Panc1 (cell line): ENCODE measurements at regions not wholly inside any gene's neighbourhood (a gene's known extent, or its start where the extent isn't known, plus 50 kb on each side); places are given as distances from the start of the nearest gene placed in this dataset.

Experiments used
- ATAC-seq: fragments of 200-7000 bp; cut with Tn5 transposase; 2 replicates; pipeline ENCODE4 v1.9.1; 2020; ENCODE audit warnings: mild to moderate bottlenecking, moderate library complexity
- BruUV-seq: library from RNA; stranded (reverse); fragments of 400-500 nt; replicated peaks from 2 replicates; lab custom pipeline; 2021; lab: Mats Ljungman, UMichigan
- CTCF ChIA-PET: fragments of 300-600 bp; sonication (Branson Sonifier 250); formaldehyde crosslinking; loops from one replicate; lab custom pipeline; 2022; ENCODE audit warnings: antibody characterized with exemption; lab: Charles Lee
- POLR2A ChIA-PET: fragments of 300-600 bp; sonication (Branson Sonifier 250); formaldehyde crosslinking; loops from one replicate; lab custom pipeline; 2022; ENCODE audit warnings: antibody characterized with exemption; lab: Charles Lee
- DNase-seq: peaks from one replicate; pipeline ENCODE4 v3.0.0-alpha.2; 2010; ENCODE audit warnings: low read depth, low spot score
- H3K27ac ChIP-seq: 2 replicates; pipeline ENCODE4 v1.5.1; 2011; ENCODE audit warnings: mild to moderate bottlenecking, low read length, inconsistent platforms
- H3K27me3 ChIP-seq: fragments of 200-500 bp; sonication (Bioruptor generic); 2 replicates; pipeline ENCODE4 v1.6.0; 2014; ENCODE audit warnings: low read length, inconsistent platforms; ENCODE audit not compliant: control insufficient read depth, insufficient read depth
- H3K36me3 ChIP-seq: fragments of 200-500 bp; sonication (Bioruptor generic); 2 replicates; pipeline ENCODE4 v1.5.1; 2014; ENCODE audit warnings: inconsistent platforms, mild to moderate bottlenecking, low read length, moderate library complexity; ENCODE audit not compliant: control insufficient read depth, insufficient read depth
- H3K4me1 ChIP-seq: 2 replicates; pipeline ENCODE4 v1.5.1; 2011; ENCODE audit warnings: inconsistent platforms, mild to moderate bottlenecking, low read length, moderate library complexity; ENCODE audit not compliant: control insufficient read depth, insufficient read depth
- H3K4me3 ChIP-seq, 2 experiments: 2 replicates each; pipeline ENCODE4 v1.5.1; 2011 to 2012; ENCODE audit warnings: low read depth in 2 of 2, low read length in 2 of 2, mild to moderate bottlenecking in 2 of 2, inconsistent platforms in 1 of 2, moderate library complexity in 1 of 2
- H3K9me3 ChIP-seq: fragments of 200-500 bp; sonication (Bioruptor generic); 2 replicates; pipeline ENCODE4 v1.5.1; 2014; ENCODE audit warnings: low read depth, mild to moderate bottlenecking, inconsistent platforms, low read length, moderate library complexity; ENCODE audit not compliant: control insufficient read depth, insufficient read depth
- POLR2AphosphoS5 ChIP-seq: IDR thresholded peaks from 2 replicates; pipeline ENCODE4 v1.6.1; 2012; ENCODE audit warnings: mild to moderate bottlenecking, low read depth, low read length, moderate library complexity
- REST ChIP-seq, 2 experiments: IDR thresholded peaks; 2 replicates each; pipeline ENCODE4 v1.6.1; 2011 to 2012; ENCODE audit warnings: low read depth in 2 of 2, control low read depth in 1 of 2, low read length in 1 of 2, mild to moderate bottlenecking in 1 of 2, moderate library complexity in 1 of 2; ENCODE audit not compliant: insufficient read depth in 1 of 2
- SIN3A ChIP-seq: IDR thresholded peaks from 2 replicates; pipeline ENCODE4 v1.6.1; 2012; ENCODE audit warnings: low read depth, mild to moderate bottlenecking, low read length, moderate library complexity, borderline replicate concordance; ENCODE audit not compliant: insufficient read depth
- TCF7L2 ChIP-seq: IDR thresholded peaks from 2 replicates; pipeline ENCODE4 v1.6.1; 2011; ENCODE audit warnings: mild to moderate bottlenecking, low read depth, low read length, inconsistent platforms
- in situ Hi-C: cut with HindIII; loops from 2 replicates; pipeline ENCODE4 v1.10.0; 2016; ENCODE audit warnings: low sequenced_read_pairs, low pct_unique_long_range_greater_than_20kb
- intact Hi-C: fragments of 100-400 bp; cut with micrococcal nuclease; formaldehyde crosslinking; loops from one replicate; pipeline ENCODE4 v1.10.0; 2022; ENCODE audit not compliant: unreplicated experiment
- TF ChIP-seq, protein P1 (sequence below): fragments of 450-650 bp; IDR thresholded peaks from 2 replicates; pipeline ENCODE4 v1.5.1; 2017; ENCODE audit warnings: mild to moderate bottlenecking

- no peak for DNase-seq
- in situ Hi-C loops = no loop called here
- ChIA-PET POLR2A (interaction anchor here (0.6 kb wide), 1 partner anchor 15 kb away, joined by 3 read pairs; no protein-coding TSS in a partner anchor), CTCF (no interaction called here)
- ATAC-seq = no peak
- Histone ChIP-seq H3K27ac (no peak overlapping the region), H3K36me3 (no peaks in the 10 kb centered on the region), H3K4me1 (no peaks in the 10 kb centered on the region), H3K4me3 (no peak overlapping the region), H3K27me3 (no peaks in the 10 kb centered on the region), H3K9me3 (no peaks in the 10 kb centered on the region)
- intact Hi-C loops = loop anchor here (10.0 kb wide), 1 partner anchor 95 kb away; no protein-coding TSS in a partner anchor
- no peak for TF ChIP-seq TCF7L2
- no peak for TF ChIP-seq POLR2AphosphoS5
- TF ChIP-seq, protein P1, sequence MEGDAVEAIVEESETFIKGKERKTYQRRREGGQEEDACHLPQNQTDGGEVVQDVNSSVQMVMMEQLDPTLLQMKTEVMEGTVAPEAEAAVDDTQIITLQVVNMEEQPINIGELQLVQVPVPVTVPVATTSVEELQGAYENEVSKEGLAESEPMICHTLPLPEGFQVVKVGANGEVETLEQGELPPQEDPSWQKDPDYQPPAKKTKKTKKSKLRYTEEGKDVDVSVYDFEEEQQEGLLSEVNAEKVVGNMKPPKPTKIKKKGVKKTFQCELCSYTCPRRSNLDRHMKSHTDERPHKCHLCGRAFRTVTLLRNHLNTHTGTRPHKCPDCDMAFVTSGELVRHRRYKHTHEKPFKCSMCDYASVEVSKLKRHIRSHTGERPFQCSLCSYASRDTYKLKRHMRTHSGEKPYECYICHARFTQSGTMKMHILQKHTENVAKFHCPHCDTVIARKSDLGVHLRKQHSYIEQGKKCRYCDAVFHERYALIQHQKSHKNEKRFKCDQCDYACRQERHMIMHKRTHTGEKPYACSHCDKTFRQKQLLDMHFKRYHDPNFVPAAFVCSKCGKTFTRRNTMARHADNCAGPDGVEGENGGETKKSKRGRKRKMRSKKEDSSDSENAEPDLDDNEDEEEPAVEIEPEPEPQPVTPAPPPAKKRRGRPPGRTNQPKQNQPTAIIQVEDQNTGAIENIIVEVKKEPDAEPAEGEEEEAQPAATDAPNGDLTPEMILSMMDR = no peak
- TF ChIP-seq SIN3A = no peak
- TF ChIP-seq REST (IDR thresholded peaks at IDR 0.05; ENCODE audit: insufficient read depth in 1 of 2, low read depth in 2 of 2, low read length in 1 of 2) = no peak
- no TSS peak for BruUV-seq
These were observed 63.6 kb upstream of the CD93 start for GRCh38 chr20:23149623-23150279.

GRCh38 chr20:23148731-23149570, 62.8 kb upstream of the CD93 start:
- no peak overlapping the region for H3K27ac ChIP-seq
- no peaks in the 10 kb centered on the region for H3K4me1 ChIP-seq
- H3K4me3 ChIP-seq = no peak overlapping the region
- ChIA-PET POLR2A (interaction anchor here (0.6 kb wide), 1 partner anchor 14 kb away, joined by 3 read pairs; no protein-coding TSS in a partner anchor), CTCF (no interaction called here)
- ATAC-seq (no peak), DNase-seq (no peak)
- in situ Hi-C loops = no loop called here
- BruUV-seq = no TSS peak
- intact Hi-C loops = no loop called here
- H3K27me3 ChIP-seq = no peaks in the 10 kb centered on the region
- TF ChIP-seq POLR2AphosphoS5 (no peak), TCF7L2 (no peak), SIN3A (no peak), REST (IDR thresholded peaks at IDR 0.05; ENCODE audit: insufficient read depth in 1 of 2, low read depth in 2 of 2, low read length in 1 of 2) (no peak)
- TF ChIP-seq, protein P1 = no peak
- H3K9me3 ChIP-seq = no peaks in the 10 kb centered on the region
- no peaks in the 10 kb centered on the region for H3K36me3 ChIP-seq
